NB4 (cell line): ENCODE measurements at regions not wholly inside any gene's neighbourhood (a gene's known extent, or its start where the extent isn't known, plus 50 kb on each side); places are given as distances from the start of the nearest gene placed in this dataset.

Experiments used
- MYC ChIP-seq: IDR thresholded peaks from 2 replicates; pipeline ENCODE4 v1.6.1; 2011; ENCODE audit warnings: low read depth, low read length
- POLR2A ChIP-seq: IDR thresholded peaks from 2 replicates; pipeline ENCODE4 v1.6.1; 2011; ENCODE audit warnings: mild to moderate bottlenecking; ENCODE audit not compliant: insufficient read length; ENCODE audit errors: extremely low read depth
- TF ChIP-seq, protein P1 (sequence below): IDR thresholded peaks from one replicate; pipeline ENCODE4 v1.5.1; 2012; ENCODE audit warnings: low read depth, low read length

DNA sequence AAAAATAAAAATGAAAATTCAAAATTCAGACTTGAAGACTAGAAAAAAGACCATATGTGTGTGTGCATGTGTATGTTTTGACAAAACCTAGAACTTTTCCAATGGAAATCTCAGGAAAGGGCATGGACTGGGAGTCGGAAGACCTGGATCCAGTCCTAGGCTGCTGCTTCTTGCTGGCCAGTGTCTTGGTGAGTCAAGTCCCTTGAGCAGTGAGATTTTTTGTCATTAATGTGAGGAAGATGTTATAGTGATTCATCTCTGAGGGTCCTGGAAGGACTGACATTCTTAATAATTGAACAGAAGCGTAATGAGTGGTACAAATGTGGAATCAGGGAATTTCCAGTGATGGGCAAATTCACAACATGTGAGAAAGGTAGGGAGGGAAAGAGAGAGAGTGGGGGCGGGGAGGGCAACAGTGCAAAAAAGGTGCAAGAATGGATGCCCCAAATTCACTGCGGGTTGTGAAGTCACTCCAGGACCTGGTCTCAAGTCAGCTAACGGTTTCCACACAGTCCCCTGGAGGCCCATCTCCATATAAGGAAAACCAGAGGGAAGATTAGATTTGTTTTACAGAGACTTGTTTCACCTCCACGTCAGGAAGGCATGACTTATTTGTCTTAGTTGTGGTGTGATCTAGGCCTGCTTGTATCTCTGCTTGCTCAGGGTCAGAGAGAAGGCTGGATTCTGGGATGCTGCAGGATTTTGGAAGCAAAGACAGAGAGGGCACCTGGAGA lies 201.7 kb downstream of the BUB3 start:
- TF ChIP-seq, protein P1, sequence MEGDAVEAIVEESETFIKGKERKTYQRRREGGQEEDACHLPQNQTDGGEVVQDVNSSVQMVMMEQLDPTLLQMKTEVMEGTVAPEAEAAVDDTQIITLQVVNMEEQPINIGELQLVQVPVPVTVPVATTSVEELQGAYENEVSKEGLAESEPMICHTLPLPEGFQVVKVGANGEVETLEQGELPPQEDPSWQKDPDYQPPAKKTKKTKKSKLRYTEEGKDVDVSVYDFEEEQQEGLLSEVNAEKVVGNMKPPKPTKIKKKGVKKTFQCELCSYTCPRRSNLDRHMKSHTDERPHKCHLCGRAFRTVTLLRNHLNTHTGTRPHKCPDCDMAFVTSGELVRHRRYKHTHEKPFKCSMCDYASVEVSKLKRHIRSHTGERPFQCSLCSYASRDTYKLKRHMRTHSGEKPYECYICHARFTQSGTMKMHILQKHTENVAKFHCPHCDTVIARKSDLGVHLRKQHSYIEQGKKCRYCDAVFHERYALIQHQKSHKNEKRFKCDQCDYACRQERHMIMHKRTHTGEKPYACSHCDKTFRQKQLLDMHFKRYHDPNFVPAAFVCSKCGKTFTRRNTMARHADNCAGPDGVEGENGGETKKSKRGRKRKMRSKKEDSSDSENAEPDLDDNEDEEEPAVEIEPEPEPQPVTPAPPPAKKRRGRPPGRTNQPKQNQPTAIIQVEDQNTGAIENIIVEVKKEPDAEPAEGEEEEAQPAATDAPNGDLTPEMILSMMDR: no peak
- TF ChIP-seq POLR2A: no peak
- TF ChIP-seq MYC: no peak
